Suppressor macrophage treated with lipopolysaccharide for 1 hour (primary cell): ENCODE measurements at regions not wholly inside any gene's neighbourhood (a gene's known extent, or its start where the extent isn't known, plus 50 kb on each side); places are given as distances from the start of the nearest gene placed in this dataset.

Experiments
- DNase-seq, 3 donors: peaks; one replicate each; pipeline ENCODE4 v3.0.0-alpha.2; 2020 to 2022

DNA sequence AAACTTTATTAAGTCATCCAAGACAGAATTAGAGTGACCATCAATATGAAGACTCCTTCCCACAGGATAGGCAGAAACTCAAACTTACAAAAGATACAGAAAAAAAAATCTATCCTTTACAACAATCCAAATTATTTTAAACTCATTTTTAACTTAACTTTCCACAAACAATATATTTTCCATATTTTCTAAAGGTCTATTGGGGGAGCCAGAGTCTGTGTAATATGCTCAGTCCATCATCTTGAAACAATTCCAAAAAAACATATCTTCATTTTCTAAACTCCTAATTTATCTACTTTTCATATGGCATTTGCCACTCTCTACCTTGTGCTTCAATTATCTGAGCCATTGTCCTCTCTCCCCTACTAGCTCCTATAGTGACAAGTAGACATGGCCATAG, 378.1 kb downstream of the PDGFC start:
- no peak for DNase-seq

DNA sequence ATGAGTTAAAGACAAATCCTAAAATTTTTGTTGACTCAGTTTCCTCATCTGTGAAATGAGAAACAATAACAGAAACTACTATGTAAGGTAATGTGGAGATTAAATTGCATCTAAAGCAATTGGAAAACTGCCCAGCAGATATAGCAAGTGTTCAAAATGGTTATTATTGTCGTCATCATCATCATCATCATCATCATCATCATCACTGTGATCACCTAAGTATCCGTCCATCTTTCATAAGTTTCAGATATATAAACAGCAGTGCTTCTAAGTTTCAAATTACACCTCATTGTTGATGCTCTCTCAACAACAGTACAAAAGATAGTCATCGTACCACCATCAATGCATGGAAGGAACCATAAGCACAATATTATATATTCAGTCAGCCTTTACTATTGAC, 379.9 kb downstream of the PDGFC start:
- DNase-seq: no peak

- DNase-seq: no peak
Observed at GRCh38 chr4:156584100-156584499, 387.5 kb downstream of the PDGFC start.

DNA sequence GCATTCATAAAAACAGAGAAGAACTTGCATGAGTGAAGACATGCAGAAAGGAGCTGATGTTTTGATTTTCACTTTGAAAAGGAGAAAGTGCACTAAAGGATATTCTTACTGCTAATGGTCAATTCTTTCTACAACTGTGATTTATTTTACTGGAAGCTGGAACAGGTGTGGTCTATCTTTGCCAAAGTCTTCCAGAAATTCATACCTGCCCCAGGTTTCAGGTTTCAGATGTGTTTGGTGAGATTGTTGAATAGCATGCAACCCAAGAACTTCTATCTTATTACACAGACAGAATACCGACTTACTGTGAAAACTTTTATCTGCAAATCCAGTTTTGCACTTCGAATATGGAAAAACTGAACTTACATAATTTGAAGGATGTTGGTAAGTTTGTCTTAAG, 388.3 kb downstream of the PDGFC start:
- no peak for DNase-seq

GRCh38 chr4:156581282-156582063, 390.1 kb downstream of the PDGFC start:
- no peak for DNase-seq

DNA sequence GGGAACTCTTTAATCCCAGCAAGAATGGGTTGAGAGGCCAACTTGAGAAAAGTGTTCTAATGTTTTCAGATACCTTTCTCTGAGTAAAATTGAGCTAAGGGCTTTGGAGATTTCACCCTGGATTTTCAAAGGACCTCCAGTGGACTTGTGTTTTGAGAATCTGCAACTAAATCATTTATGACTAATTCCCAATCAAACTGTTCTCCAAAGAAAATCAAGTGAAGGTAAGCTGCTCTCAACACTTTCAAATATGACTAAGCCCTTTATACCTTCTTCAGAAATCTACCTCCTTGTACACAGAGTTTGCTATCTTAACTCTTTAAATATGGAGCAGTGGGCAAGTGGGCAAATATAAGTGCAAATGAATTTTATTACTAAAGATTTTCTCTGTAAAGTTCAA, 392.9 kb downstream of the PDGFC start:
- DNase-seq: no peak

DNA sequence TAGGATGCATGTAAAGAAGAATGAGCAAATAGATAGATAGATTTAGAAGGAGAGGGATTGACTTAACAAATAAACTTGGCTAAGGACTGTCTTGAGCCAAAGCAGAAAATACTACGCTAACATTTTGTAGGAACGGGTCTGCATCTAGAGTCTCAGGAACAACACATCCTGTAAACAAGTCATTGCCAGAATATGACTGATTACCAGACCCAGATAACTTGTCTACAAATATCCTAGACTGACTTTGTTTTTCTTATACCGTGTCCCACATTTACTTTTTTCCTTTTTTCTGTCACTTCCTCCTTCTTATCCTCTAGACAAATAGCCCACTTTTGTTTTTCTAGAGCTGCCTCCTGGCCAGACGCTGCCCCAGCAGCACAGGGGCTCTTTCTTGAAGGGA, 393.6 kb downstream of the PDGFC start:
- no peak for DNase-seq

GRCh38 chr4:156576946-156577345, 394.7 kb downstream of the PDGFC start:
- DNase-seq: no peak

DNA sequence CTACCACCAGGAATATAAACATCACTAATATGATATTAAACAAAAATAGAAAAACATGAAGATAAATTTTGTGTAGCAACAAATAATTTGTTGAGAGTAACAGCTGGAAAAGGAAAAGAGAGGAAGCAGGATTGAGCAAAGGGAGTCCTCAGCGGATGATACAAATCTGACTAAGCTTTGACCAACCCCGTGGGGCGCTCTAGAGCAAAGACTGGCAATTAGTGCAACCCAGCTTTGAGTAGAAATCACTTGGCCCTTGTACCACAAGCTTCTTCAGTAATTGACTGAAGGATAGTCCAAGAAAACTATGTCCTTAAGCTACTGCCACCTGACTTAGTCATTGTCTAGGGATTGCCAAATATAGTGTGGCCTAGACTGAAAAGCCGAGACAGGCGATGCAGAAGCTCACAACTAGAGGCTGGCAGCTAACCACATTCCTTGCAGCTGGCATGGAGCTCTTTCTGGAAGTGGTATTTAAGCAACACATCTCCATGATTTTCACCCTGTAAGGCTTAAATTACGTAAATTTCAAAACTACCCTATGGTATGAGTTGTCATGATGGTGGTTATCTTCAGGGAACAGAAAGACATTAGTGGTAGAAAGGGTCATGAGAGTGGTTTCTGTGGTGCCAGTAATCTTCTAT, 396.0 kb downstream of the PDGFC start:
- peak; percentile 8 to 41 (median 21) for DNase-seq

GRCh38 chr4:156571146-156571545, 400.5 kb downstream of the PDGFC start:
- no peak for DNase-seq

DNA sequence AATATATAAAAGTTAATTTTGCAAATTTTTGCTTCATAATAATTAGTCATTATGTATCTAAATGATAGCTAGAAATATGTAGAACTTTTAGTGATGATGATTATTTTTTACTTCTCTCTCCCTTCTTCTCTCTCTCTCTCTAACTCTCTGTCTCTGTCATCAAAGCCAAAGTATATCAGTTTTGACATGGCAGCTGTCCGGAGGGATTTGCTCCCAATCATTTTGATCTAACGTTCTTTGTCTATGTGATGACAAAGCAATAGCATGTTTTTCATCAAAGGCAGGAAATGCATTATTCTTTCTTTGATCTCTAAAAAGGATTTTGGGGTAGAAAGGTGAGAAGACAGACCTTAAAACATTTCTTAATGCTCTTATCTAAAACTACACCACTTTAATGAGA, 402.1 kb downstream of the PDGFC start:
- no peak for DNase-seq

- no peak for DNase-seq
Observed at GRCh38 chr4:156568484-156568883, 403.1 kb downstream of the PDGFC start.

- DNase-seq: no peak
Observed at GRCh38 chr4:156568041-156568440, 403.6 kb downstream of the PDGFC start.

GRCh38 chr4:156560701-156561100, 410.9 kb downstream of the PDGFC start:
- DNase-seq: peak; percentile 53 to 74 (median 64)

DNA sequence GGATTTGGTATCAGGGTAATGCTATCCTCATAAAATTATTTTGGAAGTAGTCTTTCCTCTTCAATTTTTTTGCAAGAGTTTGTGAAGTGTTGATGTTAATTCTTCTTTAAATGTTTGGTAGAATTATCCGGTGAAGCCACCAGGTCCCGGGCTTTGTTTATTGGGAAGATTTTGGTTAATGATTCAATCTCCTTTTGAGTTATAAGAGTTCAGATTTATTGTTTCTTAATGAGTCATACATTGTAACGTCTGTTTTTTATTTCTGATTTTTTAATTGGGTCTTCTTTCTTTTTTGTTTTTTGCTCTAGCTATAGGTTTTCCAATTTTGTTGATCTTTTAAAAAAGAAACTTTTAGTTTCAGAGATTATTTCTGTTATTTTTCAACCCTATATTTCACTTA, 412.3 kb downstream of the PDGFC start:
- DNase-seq: no peak

GRCh38 chr4:156558373-156559025, 413.1 kb downstream of the PDGFC start:
- no peak for DNase-seq

GRCh38 chr4:156557920-156558319, 413.7 kb downstream of the PDGFC start:
- DNase-seq: no peak

GRCh38 chr4:156556336-156556735, 415.3 kb downstream of the PDGFC start:
- no peak for DNase-seq

- DNase-seq: peak; percentile 5 to 36 (median 32)
Observed at GRCh38 chr4:156553659-156554058, 417.9 kb downstream of the PDGFC start.

DNA sequence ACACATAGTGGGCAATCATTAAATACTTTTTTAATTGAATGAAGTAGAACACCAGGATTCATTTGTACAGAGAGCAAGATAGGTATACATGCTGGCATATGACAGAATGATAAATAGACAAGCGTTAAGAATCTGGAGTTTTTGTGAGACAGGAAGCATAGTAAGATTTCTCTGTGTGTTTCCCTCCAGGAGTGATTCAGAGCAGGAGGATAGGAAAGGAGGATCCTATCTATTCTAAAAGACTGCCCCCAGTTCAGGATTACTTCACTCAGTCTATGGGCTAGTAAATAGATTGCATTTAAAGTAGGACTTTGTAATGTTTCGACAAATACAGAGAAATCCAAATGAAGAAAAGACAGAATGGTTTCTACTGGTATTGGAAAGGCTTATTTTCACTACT, 423.7 kb downstream of the PDGFC start:
- DNase-seq: peak in 1 of 3 donors; percentile 23

GRCh38 chr4:156547439-156547838, 424.2 kb downstream of the PDGFC start:
- DNase-seq: peak; percentile 31 to 59 (median 54)

- no peak for DNase-seq
Observed at GRCh38 chr4:156545003-156545785, 426.4 kb downstream of the PDGFC start.

GRCh38 chr4:156539376-156539775, 432.2 kb downstream of the PDGFC start:
- DNase-seq: no peak
